ENCODE measurements at regions not wholly inside any gene's neighbourhood (a gene's known extent, or its start where the extent isn't known, plus 50 kb on each side); places are given as distances from the start of the nearest gene placed in this dataset.

- TF ChIP-seq POLR2AphosphoS5 (IDR thresholded peaks at IDR 0.05; ENCODE audit: low read depth, low read length): no peak
- no peak for TF ChIP-seq POLR2A (IDR thresholded peaks at IDR 0.05; ENCODE audit: low read depth, low read length)
- no peak for TF ChIP-seq TAF1 (IDR thresholded peaks at IDR 0.05; ENCODE audit: borderline replicate concordance, low read depth, low read length)
- DNase-seq (ENCODE audit: insufficient read length) (no peak), FAIRE-seq (no peak)
Observed at GRCh38 chr2:71898851-71899681, 248.6 kb downstream of the CYP26B1 start.

DNA sequence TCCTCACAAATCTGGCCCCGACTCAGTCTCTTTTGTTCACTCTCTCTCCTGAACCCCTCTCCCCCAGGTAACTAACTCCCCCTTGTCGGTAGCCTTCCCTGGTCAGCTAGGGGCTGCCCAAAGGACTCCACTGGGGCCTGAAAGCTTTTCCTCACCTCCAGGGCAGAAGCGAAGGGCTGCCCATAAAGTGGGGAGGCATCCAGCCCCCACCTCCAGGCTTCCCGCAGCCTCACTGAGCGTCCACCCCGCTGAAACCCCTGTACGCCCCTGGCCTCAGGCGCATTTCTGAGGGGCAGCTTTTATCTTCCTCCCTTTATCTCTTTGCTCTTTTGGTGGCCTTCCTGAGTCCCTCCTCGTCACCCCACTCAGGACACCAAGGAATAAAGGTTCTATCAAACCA is 249.3 kb downstream of the CYP26B1 start:
- DNase-seq (ENCODE audit: insufficient read length) (no peak), FAIRE-seq (no peak)
- TF ChIP-seq TAF1 (IDR thresholded peaks at IDR 0.05; ENCODE audit: borderline replicate concordance, low read depth, low read length) (no peak), POLR2AphosphoS5 (IDR thresholded peaks at IDR 0.05; ENCODE audit: low read depth, low read length) (no peak), POLR2A (IDR thresholded peaks at IDR 0.05; ENCODE audit: low read depth, low read length) (no peak)

GRCh38 chr2:71897836-71898235 is 249.8 kb downstream of the CYP26B1 start:
- DNase-seq (ENCODE audit: insufficient read length): no peak
- TF ChIP-seq POLR2AphosphoS5 (IDR thresholded peaks at IDR 0.05; ENCODE audit: low read depth, low read length): no peak
- no peak for TF ChIP-seq POLR2A (IDR thresholded peaks at IDR 0.05; ENCODE audit: low read depth, low read length)
- FAIRE-seq: no peak

DNA sequence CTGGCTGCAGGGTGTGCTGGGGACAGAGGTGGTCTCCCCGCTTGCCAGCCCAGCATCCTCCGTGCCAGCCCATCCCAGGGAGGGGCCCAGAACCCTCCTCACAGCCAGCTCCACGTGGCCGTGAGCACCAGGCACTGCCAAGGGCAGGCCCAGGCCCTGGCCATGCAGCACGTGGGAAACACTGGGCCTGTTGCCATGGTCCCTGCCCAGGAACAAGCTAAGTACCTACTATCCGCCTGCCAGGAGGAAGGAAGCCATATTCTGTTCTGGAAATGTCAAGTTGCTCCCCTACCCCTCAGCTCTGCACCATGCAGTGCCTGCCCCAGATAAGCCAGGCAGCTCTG is 250.6 kb downstream of the CYP26B1 start:
- TF ChIP-seq POLR2A (IDR thresholded peaks at IDR 0.05; ENCODE audit: low read depth, low read length) (no peak), TAF1 (IDR thresholded peaks at IDR 0.05; ENCODE audit: borderline replicate concordance, low read depth, low read length) (no peak), POLR2AphosphoS5 (IDR thresholded peaks at IDR 0.05; ENCODE audit: low read depth, low read length) (no peak)
- DNase-seq (ENCODE audit: insufficient read length): no peak

GRCh38 chr2:71896385-71897136 is 251.1 kb downstream of the CYP26B1 start:
- no peak for FAIRE-seq
- DNase-seq (ENCODE audit: insufficient read length): no peak
- TF ChIP-seq POLR2A (IDR thresholded peaks at IDR 0.05; ENCODE audit: low read depth, low read length) (no peak), TAF1 (IDR thresholded peaks at IDR 0.05; ENCODE audit: borderline replicate concordance, low read depth, low read length) (no peak), POLR2AphosphoS5 (IDR thresholded peaks at IDR 0.05; ENCODE audit: low read depth, low read length) (no peak)

More for the DNA sequence above, 250.6 kb downstream of the CYP26B1 start:
- FAIRE-seq: no peak

- FAIRE-seq (no peak), DNase-seq (ENCODE audit: insufficient read length) (no peak)
- TF ChIP-seq POLR2AphosphoS5 (IDR thresholded peaks at IDR 0.05; ENCODE audit: low read depth, low read length) (no peak), TAF1 (IDR thresholded peaks at IDR 0.05; ENCODE audit: borderline replicate concordance, low read depth, low read length) (no peak), POLR2A (IDR thresholded peaks at IDR 0.05; ENCODE audit: low read depth, low read length) (no peak)
Observed at GRCh38 chr2:71895320-71896161, 252.1 kb downstream of the CYP26B1 start.

- DNase-seq (ENCODE audit: insufficient read length) (no peak), FAIRE-seq (no peak)
- TF ChIP-seq POLR2A (IDR thresholded peaks at IDR 0.05; ENCODE audit: low read depth, low read length) (no peak), TAF1 (IDR thresholded peaks at IDR 0.05; ENCODE audit: borderline replicate concordance, low read depth, low read length) (no peak), POLR2AphosphoS5 (IDR thresholded peaks at IDR 0.05; ENCODE audit: low read depth, low read length) (no peak)
Observed at GRCh38 chr2:71894261-71894660, 253.4 kb downstream of the CYP26B1 start.

- FAIRE-seq: no peak
- no peak for DNase-seq (ENCODE audit: insufficient read length)
- TF ChIP-seq TAF1 (IDR thresholded peaks at IDR 0.05; ENCODE audit: borderline replicate concordance, low read depth, low read length): no peak
- TF ChIP-seq POLR2A (IDR thresholded peaks at IDR 0.05; ENCODE audit: low read depth, low read length): no peak
- no peak for TF ChIP-seq POLR2AphosphoS5 (IDR thresholded peaks at IDR 0.05; ENCODE audit: low read depth, low read length)
Observed at GRCh38 chr2:71893646-71894045, 254.0 kb downstream of the CYP26B1 start.

- DNase-seq (ENCODE audit: insufficient read length) (no peak), FAIRE-seq (no peak)
- TF ChIP-seq POLR2AphosphoS5 (IDR thresholded peaks at IDR 0.05; ENCODE audit: low read depth, low read length) (no peak), TAF1 (IDR thresholded peaks at IDR 0.05; ENCODE audit: borderline replicate concordance, low read depth, low read length) (no peak), POLR2A (IDR thresholded peaks at IDR 0.05; ENCODE audit: low read depth, low read length) (no peak)
Observed at GRCh38 chr2:71892896-71893295, 254.8 kb downstream of the CYP26B1 start.

DNA sequence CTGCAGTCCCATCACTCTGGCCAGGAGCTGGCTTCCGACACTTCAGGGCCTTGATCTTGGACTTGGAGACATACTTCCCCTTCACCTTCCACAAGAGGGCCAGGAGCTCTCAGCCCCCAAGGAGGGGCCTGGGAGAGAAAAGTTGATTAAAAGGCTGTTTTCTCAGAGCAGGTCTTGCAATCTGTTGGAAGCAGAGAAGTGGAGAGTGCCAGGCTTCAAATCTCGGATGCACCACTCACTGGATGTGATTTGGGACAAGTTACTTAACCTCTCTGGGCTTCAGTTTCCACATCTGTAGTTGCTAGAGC is 255.3 kb downstream of the CYP26B1 start:
- DNase-seq (ENCODE audit: insufficient read length): no peak
- no peak for TF ChIP-seq POLR2A (IDR thresholded peaks at IDR 0.05; ENCODE audit: low read depth, low read length)
- no peak for TF ChIP-seq POLR2AphosphoS5 (IDR thresholded peaks at IDR 0.05; ENCODE audit: low read depth, low read length)
- TF ChIP-seq TAF1 (IDR thresholded peaks at IDR 0.05; ENCODE audit: borderline replicate concordance, low read depth, low read length): no peak
- FAIRE-seq: no peak

DNA sequence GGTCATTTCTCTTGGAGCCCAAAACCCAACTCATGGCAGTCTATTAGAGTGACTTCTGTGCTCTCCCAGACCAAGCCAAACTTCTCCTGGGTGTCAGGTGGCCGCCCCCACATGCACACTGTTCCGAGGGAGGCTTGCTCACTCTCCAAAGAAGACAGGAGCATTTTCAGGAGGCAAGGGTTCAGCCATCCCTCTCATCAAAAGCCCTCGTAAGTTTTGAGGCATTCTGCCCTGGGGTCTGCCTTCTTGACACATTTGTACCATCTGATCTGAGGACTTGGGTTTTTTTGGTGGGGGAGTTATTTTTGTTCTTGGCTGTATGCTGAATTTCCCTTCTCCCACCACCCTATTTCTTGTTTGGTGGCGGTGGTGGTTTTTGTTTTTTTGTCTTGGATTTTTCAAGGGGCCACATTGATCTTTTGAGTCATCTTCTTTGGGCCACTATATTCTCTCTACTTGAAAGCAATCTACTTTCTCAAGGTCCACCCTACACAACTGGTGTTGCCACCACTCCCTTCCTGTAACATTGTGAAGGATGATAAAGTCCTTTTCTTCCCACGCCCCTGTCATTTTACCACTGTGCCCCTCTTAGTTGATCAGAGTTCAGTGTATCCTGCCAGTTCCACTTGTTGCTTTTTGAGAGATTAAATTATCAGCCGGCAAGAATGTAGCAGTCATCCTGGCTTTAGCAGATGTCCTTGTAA is 255.8 kb downstream of the CYP26B1 start:
- FAIRE-seq: no peak
- no peak for DNase-seq (ENCODE audit: insufficient read length)
- TF ChIP-seq POLR2A (IDR thresholded peaks at IDR 0.05; ENCODE audit: low read depth, low read length) (no peak), TAF1 (IDR thresholded peaks at IDR 0.05; ENCODE audit: borderline replicate concordance, low read depth, low read length) (no peak), POLR2AphosphoS5 (IDR thresholded peaks at IDR 0.05; ENCODE audit: low read depth, low read length) (no peak)
